ENCODE measurements at regions not wholly inside any gene's neighbourhood (a gene's known extent, or its start where the extent isn't known, plus 50 kb on each side); places are given as distances from the start of the nearest gene placed in this dataset.

- intact Hi-C loops (cut with micrococcal nuclease; ENCODE audit: unreplicated experiment), result no loop called here
- CTCF ChIA-PET, result no interaction called here
- Mint-ChIP-seq H3K36me3 (ENCODE audit: insufficient read depth, unreplicated experiment) (no peaks in the 10 kb centered on the region), H3K4me3 (ENCODE audit: low read depth, unreplicated experiment) (no peak overlapping the region), H3K27me3 (ENCODE audit: unreplicated experiment) (no peaks in the 10 kb centered on the region), H3K4me1 (ENCODE audit: low read depth, unreplicated experiment) (no peaks in the 10 kb centered on the region), H3K27ac (ENCODE audit: unreplicated experiment) (no peak overlapping the region), H3K9me3 (ENCODE audit: low read depth, unreplicated experiment) (peaks cover 4% of the 10 kb centered on the region)
- TF ChIP-seq, protein P1, sequence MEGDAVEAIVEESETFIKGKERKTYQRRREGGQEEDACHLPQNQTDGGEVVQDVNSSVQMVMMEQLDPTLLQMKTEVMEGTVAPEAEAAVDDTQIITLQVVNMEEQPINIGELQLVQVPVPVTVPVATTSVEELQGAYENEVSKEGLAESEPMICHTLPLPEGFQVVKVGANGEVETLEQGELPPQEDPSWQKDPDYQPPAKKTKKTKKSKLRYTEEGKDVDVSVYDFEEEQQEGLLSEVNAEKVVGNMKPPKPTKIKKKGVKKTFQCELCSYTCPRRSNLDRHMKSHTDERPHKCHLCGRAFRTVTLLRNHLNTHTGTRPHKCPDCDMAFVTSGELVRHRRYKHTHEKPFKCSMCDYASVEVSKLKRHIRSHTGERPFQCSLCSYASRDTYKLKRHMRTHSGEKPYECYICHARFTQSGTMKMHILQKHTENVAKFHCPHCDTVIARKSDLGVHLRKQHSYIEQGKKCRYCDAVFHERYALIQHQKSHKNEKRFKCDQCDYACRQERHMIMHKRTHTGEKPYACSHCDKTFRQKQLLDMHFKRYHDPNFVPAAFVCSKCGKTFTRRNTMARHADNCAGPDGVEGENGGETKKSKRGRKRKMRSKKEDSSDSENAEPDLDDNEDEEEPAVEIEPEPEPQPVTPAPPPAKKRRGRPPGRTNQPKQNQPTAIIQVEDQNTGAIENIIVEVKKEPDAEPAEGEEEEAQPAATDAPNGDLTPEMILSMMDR (IDR thresholded peaks at IDR 0.05; ENCODE audit: unreplicated experiment), result no peak
- no TSS peak for BruUV-seq (replicated peaks)
- no peak for DNase-seq
Observed at GRCh38 chr4:4808086-4808485, 51.4 kb upstream of the MSX1 start.

DNA sequence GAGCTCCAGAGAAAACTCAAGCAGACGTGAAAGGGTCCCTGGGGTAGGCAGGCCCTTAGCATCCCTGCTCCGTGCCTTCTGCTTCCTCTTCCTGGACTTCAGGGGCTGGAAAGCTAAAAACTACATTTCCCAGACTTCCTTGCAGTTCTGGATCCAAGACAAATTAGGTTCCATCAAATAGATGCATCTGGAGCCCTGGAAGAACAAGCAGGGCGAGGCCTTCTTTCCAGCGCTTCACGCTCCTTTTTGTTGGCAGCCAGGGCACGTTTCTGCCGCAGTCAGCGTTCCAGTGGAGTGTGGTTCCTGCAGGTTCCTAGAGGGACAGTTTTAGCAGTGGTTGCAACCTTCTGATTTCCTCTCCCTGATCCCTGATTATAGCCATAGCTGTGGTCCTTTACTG lies 53.6 kb upstream of the MSX1 start:
- H3K4me1 Mint-ChIP-seq (ENCODE audit: low read depth, unreplicated experiment), result no peaks in the 10 kb centered on the region
- no peak for DNase-seq
- CTCF ChIA-PET, result no interaction called here
- H3K27ac Mint-ChIP-seq (ENCODE audit: unreplicated experiment), result no peak overlapping the region
- no TSS peak for BruUV-seq (replicated peaks)
- H3K27me3 Mint-ChIP-seq (ENCODE audit: unreplicated experiment), result no peaks in the 10 kb centered on the region
- intact Hi-C loops (cut with micrococcal nuclease; ENCODE audit: unreplicated experiment), result no loop called here
- H3K9me3 Mint-ChIP-seq (ENCODE audit: low read depth, unreplicated experiment), result no peaks in the 10 kb centered on the region
- TF ChIP-seq, protein P1 (IDR thresholded peaks at IDR 0.05; ENCODE audit: unreplicated experiment), result no peak
- no peaks in the 10 kb centered on the region for H3K36me3 Mint-ChIP-seq (ENCODE audit: insufficient read depth, unreplicated experiment)
- H3K4me3 Mint-ChIP-seq (ENCODE audit: low read depth, unreplicated experiment), result no peak overlapping the region

DNA sequence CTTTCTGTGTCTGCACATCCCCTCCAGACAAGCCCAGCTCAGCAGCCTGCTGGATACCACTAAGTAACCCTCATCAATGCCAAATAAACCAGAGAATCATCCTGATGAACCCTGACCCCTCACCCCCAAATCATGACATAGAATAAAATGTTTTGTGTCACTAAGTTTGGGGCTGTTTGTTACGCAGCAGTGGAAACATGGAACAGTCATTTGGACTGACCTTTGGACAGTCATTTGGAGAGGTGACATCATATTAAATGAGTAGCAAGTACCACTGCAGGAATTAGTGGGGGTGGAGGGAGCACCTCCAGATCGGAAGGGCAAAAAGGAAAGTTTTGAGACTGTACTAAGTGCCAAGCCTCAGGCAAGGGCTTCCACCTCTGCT lies 55.6 kb upstream of the MSX1 start:
- no peaks in the 10 kb centered on the region for H3K27me3 Mint-ChIP-seq (ENCODE audit: unreplicated experiment)

DNA sequence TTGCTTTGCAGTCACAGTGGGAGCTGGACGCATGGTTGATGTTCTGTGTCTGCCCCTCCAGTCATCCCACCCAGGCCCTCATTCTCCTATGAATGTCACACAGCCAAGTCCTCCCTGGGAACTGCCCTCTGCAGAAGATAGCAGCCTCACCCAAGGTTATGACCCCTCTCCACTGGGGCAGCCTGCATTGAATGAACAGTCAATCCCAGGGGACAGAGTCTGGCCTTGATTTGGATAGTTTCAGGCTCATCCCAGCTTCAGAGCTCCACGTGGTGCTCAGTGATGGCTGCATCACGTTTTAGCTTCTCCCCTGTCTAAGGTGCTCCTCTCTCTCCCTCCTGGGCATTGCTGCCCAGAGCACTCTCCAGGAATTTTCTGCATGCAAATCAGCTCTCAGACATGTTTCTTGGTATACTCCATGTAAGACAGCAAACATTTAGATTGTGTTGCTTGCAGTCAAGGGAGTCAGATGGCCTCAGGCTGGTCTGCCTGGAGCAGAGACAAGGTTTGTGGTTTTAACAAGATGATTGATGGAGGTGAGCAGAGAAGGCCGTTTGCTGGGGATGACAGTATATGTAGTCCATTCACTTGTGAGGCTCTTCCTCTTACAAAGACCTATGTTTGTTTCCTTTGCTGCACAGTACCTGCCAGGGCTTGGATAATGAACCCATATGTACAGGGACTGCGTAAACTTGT lies 56.1 kb upstream of the MSX1 start:
- H3K27me3 Mint-ChIP-seq (ENCODE audit: unreplicated experiment), result no peaks in the 10 kb centered on the region
- H3K27ac Mint-ChIP-seq (ENCODE audit: unreplicated experiment), result no peak overlapping the region
- no TSS peak for BruUV-seq (replicated peaks)
- peaks cover 4% of the 10 kb centered on the region for H3K9me3 Mint-ChIP-seq (ENCODE audit: low read depth, unreplicated experiment)
- no peak for DNase-seq
- H3K36me3 Mint-ChIP-seq (ENCODE audit: insufficient read depth, unreplicated experiment), result no peaks in the 10 kb centered on the region
- CTCF ChIA-PET, result no interaction called here
- intact Hi-C loops (cut with micrococcal nuclease; ENCODE audit: unreplicated experiment), result no loop called here
- no peak overlapping the region for H3K4me3 Mint-ChIP-seq (ENCODE audit: low read depth, unreplicated experiment)
- TF ChIP-seq, protein P1 (IDR thresholded peaks at IDR 0.05; ENCODE audit: unreplicated experiment), result no peak
- no peaks in the 10 kb centered on the region for H3K4me1 Mint-ChIP-seq (ENCODE audit: low read depth, unreplicated experiment)

More for the DNA sequence above, 55.6 kb upstream of the MSX1 start:
- CTCF ChIA-PET, result no interaction called here
- H3K27ac Mint-ChIP-seq (ENCODE audit: unreplicated experiment), result no peak overlapping the region
- no peak overlapping the region for H3K4me3 Mint-ChIP-seq (ENCODE audit: low read depth, unreplicated experiment)
- intact Hi-C loops (cut with micrococcal nuclease; ENCODE audit: unreplicated experiment), result no loop called here
- H3K36me3 Mint-ChIP-seq (ENCODE audit: insufficient read depth, unreplicated experiment), result no peaks in the 10 kb centered on the region
- no TSS peak for BruUV-seq (replicated peaks)
- TF ChIP-seq, protein P1 (IDR thresholded peaks at IDR 0.05; ENCODE audit: unreplicated experiment), result no peak
- no peaks in the 10 kb centered on the region for H3K9me3 Mint-ChIP-seq (ENCODE audit: low read depth, unreplicated experiment)
- no peak for DNase-seq
- H3K4me1 Mint-ChIP-seq (ENCODE audit: low read depth, unreplicated experiment), result no peaks in the 10 kb centered on the region
